ENCODE measurements at regions not wholly inside any gene's neighbourhood (a gene's known extent, or its start where the extent isn't known, plus 50 kb on each side); places are given as distances from the start of the nearest gene placed in this dataset.

DNA sequence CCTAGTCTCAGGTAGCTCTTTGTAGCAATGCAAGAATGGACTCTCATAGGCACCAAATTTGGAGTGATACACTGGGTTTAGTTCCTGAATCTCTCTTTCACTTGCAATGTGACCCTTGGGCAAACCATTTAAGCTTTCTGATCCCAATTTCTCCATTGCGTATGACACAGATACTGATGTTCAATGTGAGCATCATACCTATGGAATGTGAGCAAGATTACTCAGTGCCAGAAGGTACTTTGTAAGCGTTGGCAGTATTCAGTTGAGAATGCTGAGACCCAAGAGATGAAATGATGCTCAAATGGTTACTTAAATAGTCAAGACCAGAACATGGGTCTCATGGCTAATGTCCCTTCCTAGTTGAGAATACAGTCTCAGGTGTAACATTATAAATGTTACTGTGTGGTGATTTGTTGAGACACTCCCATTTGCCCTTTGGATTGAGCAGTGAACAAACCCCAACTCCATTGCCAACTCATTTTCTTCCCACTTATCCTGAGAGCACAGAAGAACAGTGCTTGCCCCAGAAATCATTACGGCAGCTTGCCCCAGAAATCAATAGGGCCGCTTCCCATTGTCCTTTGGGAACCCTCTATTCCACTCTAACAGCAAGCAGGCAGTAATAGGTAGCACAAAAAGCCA is 134.1 kb downstream of the SOX9 start:
- no peak for DNase-seq (ENCODE audit: low read depth in 4 of 4, low spot score in 1 of 4)

- no peak for DNase-seq (ENCODE audit: low read depth in 4 of 4, low spot score in 1 of 4)
Measured at GRCh38 chr17:72255481-72255880, 134.7 kb downstream of the SOX9 start.

GRCh38 chr17:72258711-72259110 is 137.9 kb downstream of the SOX9 start:
- no peak for DNase-seq (ENCODE audit: low read depth in 4 of 4, low spot score in 1 of 4)

DNA sequence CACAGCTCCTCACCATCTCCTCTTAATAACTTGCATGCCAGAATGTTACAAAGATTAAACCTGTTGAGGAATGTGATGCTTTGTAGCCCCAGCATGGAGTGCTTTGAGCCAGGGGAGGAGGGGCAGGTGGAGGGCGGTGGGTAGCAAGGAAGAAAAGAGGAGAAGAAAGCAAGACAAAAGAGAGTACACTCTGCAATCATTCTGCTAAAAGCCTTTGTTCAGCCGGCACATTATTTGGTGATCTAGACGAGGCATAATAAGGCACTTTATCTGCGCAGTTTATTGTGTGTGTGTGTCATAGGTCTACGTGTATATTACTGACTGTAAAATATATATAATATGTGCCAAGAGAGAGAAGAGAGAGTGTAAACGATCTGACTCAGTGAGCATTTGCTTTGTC is 139.1 kb downstream of the SOX9 start:
- DNase-seq (ENCODE audit: low read depth in 4 of 4, low spot score in 1 of 4): no peak

- DNase-seq (ENCODE audit: low read depth in 4 of 4, low spot score in 1 of 4): no peak
Measured at GRCh38 chr17:72262766-72263165, 141.9 kb downstream of the SOX9 start.

DNA sequence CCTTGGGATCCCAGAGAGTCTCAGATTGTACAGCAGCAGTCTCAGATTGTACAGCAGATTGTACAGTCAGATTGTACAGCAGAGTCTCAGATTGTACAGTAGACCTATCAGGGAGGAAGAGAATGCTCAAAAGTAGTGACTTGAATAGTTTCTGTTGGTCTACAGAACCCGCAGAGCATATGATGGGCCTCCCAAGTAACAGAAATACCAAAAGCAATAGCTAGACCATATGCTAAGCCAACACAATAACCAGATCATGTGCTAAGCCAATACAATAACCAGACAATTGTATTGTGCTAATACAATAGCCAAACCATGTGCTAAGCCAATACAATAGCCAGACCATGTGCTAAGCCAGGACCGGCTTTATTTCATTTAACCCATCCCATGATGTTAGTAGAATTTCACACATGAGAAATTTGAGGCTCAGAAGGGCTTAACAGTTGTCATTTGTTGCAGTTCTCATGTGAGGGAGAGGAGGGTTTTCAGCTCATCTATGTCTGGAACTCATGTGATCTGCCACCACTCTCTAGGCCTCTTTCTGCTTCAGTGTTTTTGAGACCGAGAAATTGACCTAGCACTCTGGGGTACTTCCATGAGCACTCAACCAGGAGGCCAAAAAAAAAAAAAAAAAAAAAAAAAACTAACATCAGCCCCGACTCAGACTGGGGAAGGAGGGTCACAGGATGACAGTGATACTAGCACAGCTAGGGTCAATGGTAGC is 144.0 kb downstream of the SOX9 start:
- DNase-seq (ENCODE audit: low read depth in 4 of 4, low spot score in 1 of 4): no peak

DNA sequence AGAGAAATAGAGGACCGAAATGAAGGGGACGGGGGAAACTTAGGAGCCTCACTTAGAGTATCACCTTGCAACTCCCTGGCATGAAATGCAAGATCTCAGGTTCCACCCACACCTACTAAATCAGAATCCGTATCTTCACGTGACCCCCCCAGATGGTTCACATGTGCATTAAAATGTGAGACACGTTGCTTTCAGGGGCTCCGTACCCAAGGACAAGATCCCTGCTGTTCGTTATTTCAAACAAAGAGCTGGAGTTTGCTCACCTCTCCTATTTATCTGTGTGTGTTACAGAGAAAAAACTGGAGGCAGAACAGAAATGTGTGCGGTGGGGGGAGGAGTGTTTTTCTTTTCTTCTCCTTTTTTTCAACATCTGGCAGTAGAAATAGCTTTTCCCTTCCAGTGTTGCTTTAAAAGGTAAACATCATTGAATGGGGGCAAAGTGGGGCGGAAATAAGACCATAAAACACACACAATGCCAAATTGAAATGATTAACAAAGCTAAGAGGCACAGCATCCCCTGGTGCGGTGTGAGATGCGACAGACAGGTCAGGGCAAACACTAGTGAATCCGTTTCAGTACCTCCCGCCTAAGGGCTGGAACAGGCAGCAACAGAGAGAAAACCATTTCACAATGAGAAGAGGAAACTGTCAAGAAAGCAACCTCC is 145.4 kb downstream of the SOX9 start:
- no peak for DNase-seq (ENCODE audit: low read depth in 4 of 4, low spot score in 1 of 4)

DNA sequence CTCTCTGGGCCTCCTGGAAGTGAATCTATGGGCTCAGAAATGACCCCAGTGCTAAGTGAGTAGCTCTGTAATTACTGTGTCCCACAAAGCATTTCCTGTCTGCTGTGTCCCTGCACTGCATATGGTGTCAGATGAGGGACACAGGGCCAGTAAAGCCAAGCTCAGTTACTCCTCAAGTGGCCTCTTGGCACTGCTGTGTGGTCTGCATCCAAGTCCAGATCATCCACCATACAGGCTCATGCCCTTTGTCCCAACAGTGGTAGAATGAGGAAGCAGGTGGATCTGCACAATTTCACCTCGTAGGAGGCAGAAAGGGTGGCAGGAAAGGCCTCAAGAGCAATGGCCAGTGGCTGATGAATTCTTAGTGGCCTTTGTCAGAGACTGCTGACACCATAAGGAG is 146.8 kb downstream of the SOX9 start:
- no peak for DNase-seq (ENCODE audit: low read depth in 4 of 4, low spot score in 1 of 4)

DNA sequence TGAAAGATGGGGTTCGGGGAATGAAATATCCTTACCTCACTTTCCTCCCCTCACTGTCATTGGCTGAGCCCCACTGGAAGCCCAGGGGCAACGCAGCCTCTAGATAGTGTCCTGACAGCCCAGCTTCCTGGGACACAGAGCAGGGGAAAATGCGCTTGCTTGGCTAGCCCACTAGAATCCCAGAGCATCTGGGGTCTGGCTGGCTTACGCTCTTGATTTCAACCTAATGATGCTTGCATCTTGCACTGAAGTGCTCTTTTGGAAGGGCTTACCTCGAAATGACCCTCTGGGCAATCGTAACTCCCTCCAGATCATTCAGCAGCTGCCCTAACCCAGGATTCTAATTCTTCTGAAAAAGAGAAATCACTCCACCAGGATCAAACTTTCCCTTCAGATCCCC is 147.6 kb downstream of the SOX9 start:
- no peak for DNase-seq (ENCODE audit: low read depth in 4 of 4, low spot score in 1 of 4)

GRCh38 chr17:72270273-72270924 is 149.6 kb downstream of the SOX9 start:
- DNase-seq (ENCODE audit: low read depth in 4 of 4, low spot score in 1 of 4): no peak

- no peak for DNase-seq (ENCODE audit: low read depth in 4 of 4, low spot score in 1 of 4)
Measured at GRCh38 chr17:72271603-72272002, 150.8 kb downstream of the SOX9 start.

DNA sequence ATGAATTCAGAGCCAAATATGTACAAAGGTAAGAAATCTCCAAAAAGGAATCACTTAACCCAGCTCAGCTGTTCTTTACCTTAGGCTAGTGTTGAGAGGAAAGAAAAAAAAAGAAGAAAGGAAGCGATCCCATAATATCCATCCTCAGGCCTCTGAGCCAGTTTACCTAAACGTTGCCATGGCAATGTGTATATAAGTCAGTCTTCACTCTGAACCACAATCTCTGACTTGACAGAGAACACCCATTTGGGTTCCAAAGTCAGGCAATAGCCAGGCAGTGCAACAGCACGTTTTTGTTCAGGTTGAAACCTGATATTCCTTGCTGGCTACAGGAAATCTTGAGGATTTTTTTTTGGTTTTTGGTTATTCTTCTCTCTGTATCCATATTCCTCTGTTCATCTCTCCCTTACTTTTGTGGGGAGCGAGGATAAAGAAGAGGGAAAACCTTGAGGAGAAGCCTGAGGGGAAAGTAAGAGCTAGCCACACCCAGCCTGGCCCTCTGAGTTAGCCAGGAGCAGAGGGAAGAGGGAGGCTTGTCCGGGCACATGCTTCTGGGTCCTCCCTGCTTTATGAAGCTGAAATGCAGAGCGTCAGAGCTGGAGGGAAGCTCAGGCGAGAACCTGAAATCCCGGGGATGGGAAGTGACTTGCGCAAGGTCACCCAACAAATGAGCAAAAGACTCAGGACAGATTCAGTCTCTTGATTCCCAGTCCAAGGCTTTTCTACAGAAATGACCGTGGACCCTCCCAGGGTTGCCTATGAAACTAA is 152.7 kb downstream of the SOX9 start:
- no peak for DNase-seq (ENCODE audit: low read depth in 4 of 4, low spot score in 1 of 4)

DNA sequence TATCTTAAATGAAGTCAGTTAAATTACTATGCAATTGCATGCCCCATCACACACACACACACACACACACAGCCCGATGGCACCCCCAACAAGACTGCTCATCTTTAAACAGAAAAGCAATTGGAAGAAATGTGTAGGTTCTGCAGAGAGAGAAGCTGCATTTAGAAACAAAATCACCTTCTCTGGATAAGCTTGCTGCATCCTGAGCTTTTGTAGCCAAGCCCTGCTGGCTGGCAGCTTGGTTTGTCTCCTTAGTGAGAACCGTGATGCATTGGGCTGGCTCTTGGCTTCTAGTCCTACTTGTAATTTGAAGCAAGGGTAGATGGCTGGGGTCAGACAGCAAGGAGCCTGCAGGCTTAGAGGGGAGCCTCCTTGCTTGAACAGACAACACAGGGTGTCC is 153.8 kb downstream of the SOX9 start:
- DNase-seq (ENCODE audit: low read depth in 4 of 4, low spot score in 1 of 4): no peak

DNA sequence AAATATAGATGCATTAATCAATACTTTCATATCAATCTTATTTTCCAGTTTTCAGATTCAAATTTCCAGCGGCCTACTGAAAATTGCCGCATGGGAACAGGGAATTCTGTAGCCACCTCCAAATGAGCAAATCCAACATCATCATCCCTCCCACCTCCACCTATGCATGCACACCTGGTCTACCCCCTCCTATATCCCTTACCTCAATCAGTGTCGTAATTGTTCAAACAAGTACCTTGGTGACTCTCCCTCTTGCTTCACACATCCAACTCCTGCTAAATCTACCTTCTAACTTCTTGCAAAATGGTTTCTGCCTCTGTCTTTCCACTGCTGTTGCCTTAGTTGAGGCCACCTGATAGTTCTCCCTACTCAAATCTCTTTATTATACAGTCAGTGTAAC is 160.1 kb downstream of the SOX9 start:
- DNase-seq (ENCODE audit: low read depth in 4 of 4, low spot score in 1 of 4): no peak

DNA sequence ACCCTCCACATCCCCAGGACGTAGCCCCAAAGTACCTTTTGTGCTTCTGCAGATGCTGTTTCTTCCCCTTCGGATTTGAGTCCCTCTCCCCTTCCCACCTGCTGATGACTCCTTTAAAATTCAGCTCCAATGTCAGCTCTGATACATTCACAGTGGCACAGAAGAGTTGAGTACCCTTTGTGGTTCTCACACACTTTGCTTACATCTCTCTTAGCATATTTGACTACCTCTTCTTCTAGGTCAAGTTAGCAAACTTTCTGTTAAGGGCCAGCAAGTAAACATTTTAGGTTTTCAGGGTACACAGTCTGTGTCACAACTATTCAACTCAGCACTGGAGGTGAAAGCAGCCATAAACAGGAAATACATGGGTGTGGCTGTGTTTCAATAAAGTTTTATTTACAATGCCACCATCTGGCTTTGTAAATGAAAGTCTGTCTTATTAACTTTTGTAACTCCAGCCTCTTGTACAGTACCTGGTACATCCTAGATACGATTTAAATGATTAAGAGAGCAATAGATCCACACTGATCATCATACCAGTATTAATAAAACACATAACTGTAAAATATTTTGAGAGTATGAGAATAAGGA is 161.7 kb downstream of the SOX9 start:
- no peak for DNase-seq (ENCODE audit: low read depth in 4 of 4, low spot score in 1 of 4)

- DNase-seq (ENCODE audit: low read depth in 4 of 4, low spot score in 1 of 4): no peak
Measured at GRCh38 chr17:72284806-72285205, 164.0 kb downstream of the SOX9 start.

DNA sequence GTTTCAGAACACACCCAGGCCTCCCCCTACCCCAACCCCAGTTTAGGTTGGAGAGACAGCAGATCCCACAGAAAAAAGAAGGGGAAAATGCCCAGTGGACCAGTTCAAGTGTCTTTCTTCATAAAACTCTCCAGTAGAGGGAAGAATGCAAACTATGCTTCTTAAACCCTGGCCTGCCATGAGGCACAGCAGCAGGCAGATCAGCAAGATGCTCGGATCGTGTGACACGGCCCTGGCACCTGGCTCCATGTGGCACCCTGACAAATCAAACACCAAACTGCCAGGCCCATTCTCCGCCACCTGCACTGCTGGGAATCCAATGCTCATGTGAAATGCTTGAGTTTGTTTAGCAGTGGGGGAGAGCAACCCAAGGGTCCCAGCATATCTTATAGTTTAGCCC is 166.8 kb downstream of the SOX9 start:
- no peak for DNase-seq (ENCODE audit: low read depth in 4 of 4, low spot score in 1 of 4)

DNA sequence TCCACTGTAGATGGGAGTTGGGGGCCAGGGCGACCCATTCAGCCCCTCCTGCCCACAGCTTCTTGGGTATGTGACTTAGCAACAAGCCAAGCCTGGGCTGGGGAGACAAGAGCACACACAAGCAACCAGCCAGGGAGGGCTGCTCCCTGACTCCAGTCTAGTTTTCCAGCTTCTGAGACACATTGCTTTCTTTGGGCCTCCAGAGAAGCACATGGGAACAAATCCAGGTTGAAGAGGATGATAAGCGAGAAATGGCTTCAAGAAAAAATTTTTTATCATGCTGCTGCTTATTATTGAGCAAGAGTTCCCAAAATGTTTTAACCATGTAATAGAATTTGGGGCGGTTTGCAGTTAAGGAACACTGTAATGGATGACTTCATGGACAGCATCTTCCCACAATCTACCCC is 173.7 kb downstream of the SOX9 start:
- DNase-seq (ENCODE audit: low read depth in 4 of 4, low spot score in 1 of 4): no peak

DNA sequence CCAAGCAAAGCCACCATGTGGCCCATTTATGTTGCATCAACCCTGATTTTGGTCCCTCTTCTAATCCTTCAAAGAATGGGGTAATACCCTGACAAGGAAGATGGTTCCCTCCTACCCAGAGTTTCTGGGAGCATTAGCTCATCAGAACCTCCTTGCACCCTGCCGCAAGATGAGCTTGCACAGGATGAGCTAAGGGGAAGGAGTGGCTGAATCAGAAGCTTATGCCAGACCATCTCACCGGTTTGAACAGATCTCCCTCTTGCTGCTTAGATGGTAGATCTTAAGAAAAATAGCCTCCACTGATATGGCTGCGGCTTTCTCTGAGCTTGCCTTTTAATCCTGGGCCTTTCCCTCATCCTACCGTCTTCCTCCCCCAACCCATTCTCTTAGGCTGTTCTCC is 175.1 kb downstream of the SOX9 start:
- DNase-seq (ENCODE audit: low read depth in 4 of 4, low spot score in 1 of 4): no peak

DNA sequence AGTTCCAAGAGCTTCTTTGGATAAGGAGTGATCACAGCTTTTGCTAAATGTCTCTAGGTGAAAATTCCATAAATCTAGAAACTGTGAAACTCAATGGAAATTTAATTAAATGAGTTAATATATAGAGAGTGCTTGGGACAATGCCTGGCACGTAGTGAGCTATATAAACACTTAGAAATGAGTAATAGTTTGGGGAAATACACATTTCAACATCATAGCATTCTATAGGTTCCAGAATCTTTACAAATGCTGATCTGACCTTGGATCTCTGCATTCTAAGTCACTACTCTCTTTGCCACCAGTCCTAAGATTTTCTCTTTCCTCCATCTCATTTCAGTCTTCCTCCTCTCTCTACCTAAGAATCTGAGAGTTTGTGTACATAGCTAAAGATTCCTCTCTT is 175.6 kb downstream of the SOX9 start:
- DNase-seq (ENCODE audit: low read depth in 4 of 4, low spot score in 1 of 4): no peak
